B cell (primary cell): ENCODE measurements at regions not wholly inside any gene's neighbourhood (a gene's known extent, or its start where the extent isn't known, plus 50 kb on each side); places are given as distances from the start of the nearest gene placed in this dataset.

ENCODE experiments used
- ATAC-seq: fragments of 200-7000 bp; cut with Tn5 transposase; one replicate; pipeline ENCODE4 v1.10.0; 2021; ENCODE audit warnings: low read depth, mild to moderate bottlenecking, moderate number of reproducible peaks, moderate library complexity
- CTCF ChIA-PET: fragments of 350-600 bp; sonication (Branson Sonifier 250); formaldehyde crosslinking; loops from one replicate; lab custom pipeline; 2021; ENCODE audit warnings: antibody characterized with exemption, inconsistent platforms; lab: Charles Lee
- POLR2A ChIA-PET: fragments of 350-600 bp; sonication (Branson Sonifier 250); formaldehyde crosslinking; loops from one replicate; lab custom pipeline; 2021; ENCODE audit warnings: antibody characterized with exemption; lab: Charles Lee
- DNase-seq: peaks from one replicate; pipeline ENCODE4 v3.0.0; 2013
- H2AFZ ChIP-seq: 2 replicates; pipeline ENCODE4 v1.6.1; 2012; ENCODE audit warnings: mild to moderate bottlenecking, low read depth, low read length; ENCODE audit not compliant: insufficient read depth, poor library complexity, severe bottlenecking
- H3K27ac ChIP-seq, 2 donors: 1 replicate in 1 of 2; 2 replicates in 1 of 2; pipeline ENCODE4 v1.5.1; 2012 to 2013; ENCODE audit warnings: low read length in 2 of 2, mild to moderate bottlenecking in 2 of 2, moderate library complexity in 1 of 2
- H3K27me3 ChIP-seq, 4 experiments: fragments of 200-600 bp in 1 of 4; sonication (generic) in 1 of 4; replicated peaks in 1 of 4; 1 replicate in 2 of 4; 2 replicates in 2 of 4; pipeline versions ENCODE4 v1.6.1 to v1.7.0; 2013 to 2016; ENCODE audit warnings: low read length in 3 of 4, mild to moderate bottlenecking in 2 of 4, mixed read lengths in 1 of 4, moderate library complexity in 1 of 4; ENCODE audit not compliant: insufficient read depth in 4 of 4, control insufficient read depth in 3 of 4; ENCODE audit errors: control extremely low read depth in 1 of 4
- H3K36me3 ChIP-seq, 2 experiments: replicated peaks in 1 of 2; 1 replicate in 1 of 2; 2 replicates in 1 of 2; pipeline versions ENCODE4 v1.6.1 to v1.7.1; 2013; ENCODE audit warnings: low read length in 1 of 2; ENCODE audit not compliant: insufficient read depth in 2 of 2, control insufficient read depth in 1 of 2; ENCODE audit errors: control extremely low read depth in 1 of 2, extremely low read depth in 1 of 2
- H3K4me1 ChIP-seq, 2 donors: fragments of 200-600 bp in 1 of 2; sonication (generic) in 1 of 2; 1 replicate in 1 of 2; 2 replicates in 1 of 2; pipeline versions ENCODE4 v1.5.1 to v1.6.1; 2013 to 2017; ENCODE audit warnings: low read length in 2 of 2; ENCODE audit not compliant: control insufficient read depth in 2 of 2, insufficient read depth in 2 of 2
- H3K4me2 ChIP-seq: replicated peaks from 2 replicates; pipeline ENCODE3; 2012; ENCODE audit warnings: mild to moderate bottlenecking, low read depth, low read length; ENCODE audit not compliant: poor library complexity, severe bottlenecking
- H3K4me3 ChIP-seq, 5 experiments: fragments of 200-600 bp in 1 of 5; sonication (generic) in 1 of 5; 1 replicate in 3 of 5; 2 replicates in 2 of 5; pipeline versions ENCODE4 v1.5.1 to v1.7.0; 2011 to 2016; ENCODE audit warnings: low read length in 4 of 5, mild to moderate bottlenecking in 4 of 5, low read depth in 2 of 5, control low read depth in 1 of 5, moderate library complexity in 1 of 5; ENCODE audit not compliant: insufficient read depth in 1 of 5; ENCODE audit errors: control extremely low read depth in 1 of 5, extremely low read depth in 1 of 5
- H3K79me2 ChIP-seq: fragments of 200-600 bp; sonication (generic); one replicate; pipeline ENCODE4 v1.6.0; 2016; ENCODE audit warnings: low read length; ENCODE audit not compliant: control insufficient read depth, insufficient read depth
- H3K9ac ChIP-seq: fragments of 200-600 bp; sonication (generic); 2 replicates; pipeline ENCODE4 v1.6.1; 2017; ENCODE audit warnings: mild to moderate bottlenecking, low read length, moderate library complexity
- H3K9me3 ChIP-seq, 3 donors: one replicate each; pipeline versions ENCODE4 v1.6.1 to v1.7.1; 2013; ENCODE audit warnings: low read length in 2 of 3; ENCODE audit not compliant: control insufficient read depth in 2 of 3, insufficient read depth in 1 of 3; ENCODE audit errors: control extremely low read depth in 1 of 3
- H4K20me1 ChIP-seq: 2 replicates; pipeline ENCODE4 v1.6.0; 2012; ENCODE audit warnings: mild to moderate bottlenecking, low read length; ENCODE audit not compliant: insufficient read depth, control insufficient read depth, poor library complexity, severe bottlenecking
- H3K27ac Mint-ChIP-seq: one replicate; pipeline ENCODE4 v1.8.0; 2021; ENCODE audit warnings: mixed read lengths
- H3K27me3 Mint-ChIP-seq: one replicate; pipeline ENCODE4 v1.8.0; 2021; ENCODE audit warnings: mixed read lengths
- H3K4me1 Mint-ChIP-seq: one replicate; pipeline ENCODE4 v1.8.0; 2021; ENCODE audit warnings: mixed read lengths
- H3K4me3 Mint-ChIP-seq: one replicate; pipeline ENCODE4 v1.8.0; 2021; ENCODE audit warnings: mixed read lengths
- H3K9me3 Mint-ChIP-seq: one replicate; pipeline ENCODE4 v1.8.0; 2022; ENCODE audit warnings: mixed read lengths; ENCODE audit not compliant: insufficient read depth
- EZH2 ChIP-seq: IDR thresholded peaks from 2 replicates; pipeline ENCODE4 v1.6.1; 2012; ENCODE audit warnings: borderline replicate concordance, low read depth, mild to moderate bottlenecking, moderate library complexity, low read length; ENCODE audit not compliant: insufficient read depth, poor library complexity, severe bottlenecking
- WGBS: methylation state at CpG from one replicate; pipeline ENCODE4 v1.1.5; 2013; ENCODE audit warnings: missing lambda C conversion rate; ENCODE audit not compliant: insufficient coverage; 5-methylcytosine and 5-hydroxymethylcytosine counted together
- intact Hi-C: fragments of 100-400 bp; cut with micrococcal nuclease; formaldehyde crosslinking; loops from one replicate; pipeline ENCODE4 v1.10.0; 2022
- TF ChIP-seq, protein P1 (sequence below): fragments of 200-600 bp; IDR thresholded peaks from one replicate; pipeline ENCODE4 v1.8.0; 2022; ENCODE audit warnings: antibody characterized with exemption, mild to moderate bottlenecking

DNA sequence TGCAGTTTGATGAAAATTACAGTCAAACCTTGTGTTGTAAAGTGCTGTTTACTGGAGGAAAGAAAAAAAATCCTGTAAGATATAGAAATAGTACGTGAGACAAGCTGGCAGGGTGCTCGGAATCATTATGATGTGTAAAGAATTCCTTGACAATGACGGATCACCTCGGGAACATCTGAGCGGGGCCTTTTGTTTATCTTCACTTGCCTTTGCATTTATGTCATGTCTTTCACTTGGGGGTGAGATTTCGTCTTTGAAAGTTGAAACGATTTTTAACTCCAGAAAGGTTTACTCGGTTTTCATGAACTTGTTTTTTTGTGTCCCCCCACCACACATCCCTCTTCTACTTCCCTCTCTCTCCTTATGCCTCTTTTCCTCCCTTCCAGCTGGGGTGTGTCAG is 128.3 kb upstream of the VEPH1 start:
- ATAC-seq (no peak), DNase-seq (no peak)
- no peak overlapping the region for H3K4me3 Mint-ChIP-seq
- peaks cover 0 to 5% (median 0%) of the 10 kb centered on the region in 4 experiments for H3K27me3 ChIP-seq
- H3K36me3 ChIP-seq: no peaks in the 10 kb centered on the region
- H3K27ac ChIP-seq: no peak overlapping the region
- H3K4me2 ChIP-seq: no peak overlapping the region
- WGBS: 81% methylated on average over 7 of the region's 8 CpGs
- peaks cover 2% of the 10 kb centered on the region for H3K9me3 Mint-ChIP-seq
- CTCF ChIA-PET: interaction anchor here (1.0 to 1.7 kb wide), 2 partner anchors 9 to 25 kb away, joined by 3 to 5 read pairs; no protein-coding TSS in a partner anchor
- POLR2A ChIA-PET: no interaction called here
- no peaks in the 10 kb centered on the region for H3K9me3 ChIP-seq
- no peaks in the 10 kb centered on the region for H4K20me1 ChIP-seq
- no peak overlapping the region for H3K27ac Mint-ChIP-seq
- no peak overlapping the region for H2AFZ ChIP-seq
- no peak overlapping the region for H3K9ac ChIP-seq
- H3K4me3 ChIP-seq: no peak overlapping the region
- intact Hi-C loops: no loop called here
- no peaks in the 10 kb centered on the region for H3K4me1 ChIP-seq
- TF ChIP-seq, protein P1, sequence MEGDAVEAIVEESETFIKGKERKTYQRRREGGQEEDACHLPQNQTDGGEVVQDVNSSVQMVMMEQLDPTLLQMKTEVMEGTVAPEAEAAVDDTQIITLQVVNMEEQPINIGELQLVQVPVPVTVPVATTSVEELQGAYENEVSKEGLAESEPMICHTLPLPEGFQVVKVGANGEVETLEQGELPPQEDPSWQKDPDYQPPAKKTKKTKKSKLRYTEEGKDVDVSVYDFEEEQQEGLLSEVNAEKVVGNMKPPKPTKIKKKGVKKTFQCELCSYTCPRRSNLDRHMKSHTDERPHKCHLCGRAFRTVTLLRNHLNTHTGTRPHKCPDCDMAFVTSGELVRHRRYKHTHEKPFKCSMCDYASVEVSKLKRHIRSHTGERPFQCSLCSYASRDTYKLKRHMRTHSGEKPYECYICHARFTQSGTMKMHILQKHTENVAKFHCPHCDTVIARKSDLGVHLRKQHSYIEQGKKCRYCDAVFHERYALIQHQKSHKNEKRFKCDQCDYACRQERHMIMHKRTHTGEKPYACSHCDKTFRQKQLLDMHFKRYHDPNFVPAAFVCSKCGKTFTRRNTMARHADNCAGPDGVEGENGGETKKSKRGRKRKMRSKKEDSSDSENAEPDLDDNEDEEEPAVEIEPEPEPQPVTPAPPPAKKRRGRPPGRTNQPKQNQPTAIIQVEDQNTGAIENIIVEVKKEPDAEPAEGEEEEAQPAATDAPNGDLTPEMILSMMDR: no peak
- TF ChIP-seq EZH2: no peak
- H3K27me3 Mint-ChIP-seq: peaks cover 31% of the 10 kb centered on the region
- H3K79me2 ChIP-seq: no peaks in the 10 kb centered on the region
- H3K4me1 Mint-ChIP-seq: no peaks in the 10 kb centered on the region

DNA sequence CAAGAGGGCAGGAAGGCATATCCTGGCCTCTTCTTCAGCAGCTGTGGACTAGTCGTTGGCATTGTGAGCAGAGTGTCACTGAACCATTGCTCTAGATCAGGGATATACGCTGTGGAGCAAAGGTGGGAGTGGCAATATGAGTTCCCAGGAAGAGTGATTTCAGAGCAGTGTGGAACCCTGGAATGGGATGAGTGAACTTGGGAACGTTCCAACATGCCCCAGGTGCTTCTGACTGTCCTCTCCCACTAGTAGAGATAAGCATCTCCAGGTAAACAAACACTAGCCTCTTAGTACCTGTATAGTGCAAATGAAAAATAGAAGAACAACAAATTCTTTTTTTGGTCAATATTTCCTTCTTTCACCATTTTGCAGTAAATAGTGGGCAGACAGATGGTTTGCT is 123.6 kb upstream of the VEPH1 start:
- Histone ChIP-seq H3K9ac (no peak overlapping the region), H3K36me3 (no peaks in the 10 kb centered on the region), H3K27ac (no peak overlapping the region), H2AFZ (no peak overlapping the region), H3K79me2 (no peaks in the 10 kb centered on the region), H3K9me3 (no peaks in the 10 kb centered on the region), H3K27me3 (peaks cover 0 to 6% (median 0%) of the 10 kb centered on the region in 4 experiments), H4K20me1 (no peaks in the 10 kb centered on the region), H3K4me3 (no peak overlapping the region), H3K4me2 (no peak overlapping the region), H3K4me1 (no peaks in the 10 kb centered on the region)
- Mint-ChIP-seq H3K27me3 (peaks cover 38% of the 10 kb centered on the region), H3K9me3 (no peaks in the 10 kb centered on the region), H3K27ac (no peak overlapping the region), H3K4me1 (no peaks in the 10 kb centered on the region), H3K4me3 (no peak overlapping the region)
- DNase-seq: no peak
- WGBS: 58% methylated on average over 2 of the region's 3 CpGs
- CTCF ChIA-PET: no interaction called here
- ATAC-seq: no peak
- intact Hi-C loops: no loop called here
- TF ChIP-seq, protein P1: no peak
- POLR2A ChIA-PET: no interaction called here
